ENCODE measurements at regions not wholly inside any gene's neighbourhood (a gene's known extent, or its start where the extent isn't known, plus 50 kb on each side); places are given as distances from the start of the nearest gene placed in this dataset.

DNA sequence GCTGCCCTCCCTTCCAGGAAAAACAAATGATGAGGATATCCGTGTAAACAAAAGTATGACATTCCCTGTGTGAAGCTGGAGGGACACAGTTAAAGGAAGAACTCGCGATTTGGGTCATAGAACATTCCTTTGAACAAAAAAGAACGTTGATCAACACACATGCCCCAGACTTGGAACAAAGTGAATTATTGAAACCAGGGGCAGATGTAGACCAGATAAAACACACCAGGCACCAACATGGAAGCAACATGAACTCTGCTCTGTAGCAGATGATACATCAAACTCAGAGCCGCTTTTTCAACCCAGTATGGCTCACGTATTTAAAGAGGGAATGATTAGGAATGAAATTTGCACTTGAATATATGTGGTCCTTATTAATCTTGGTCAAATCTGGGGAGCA, 206.5 kb downstream of the TMEM182 start:
- DNase-seq, result no peak

DNA sequence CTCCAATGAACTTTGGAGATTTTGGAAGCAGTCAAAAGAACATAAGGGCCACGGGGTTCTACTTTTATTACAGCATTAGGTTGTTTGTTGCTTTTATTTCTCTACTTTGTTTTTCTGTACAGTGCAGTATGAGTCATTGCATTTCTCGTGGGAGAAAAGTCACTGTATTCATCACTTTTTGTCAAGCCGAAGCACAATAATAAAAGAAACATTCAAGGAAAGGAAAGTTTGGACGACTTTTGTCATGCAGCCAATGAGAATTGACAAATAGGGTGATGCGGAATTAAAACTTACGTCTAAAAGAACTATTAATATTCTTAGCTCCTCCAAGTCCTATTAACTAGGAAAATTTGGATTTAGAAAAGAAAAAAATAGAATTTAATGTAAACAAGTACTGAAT, 209.9 kb downstream of the TMEM182 start:
- DNase-seq, result no peak

DNA sequence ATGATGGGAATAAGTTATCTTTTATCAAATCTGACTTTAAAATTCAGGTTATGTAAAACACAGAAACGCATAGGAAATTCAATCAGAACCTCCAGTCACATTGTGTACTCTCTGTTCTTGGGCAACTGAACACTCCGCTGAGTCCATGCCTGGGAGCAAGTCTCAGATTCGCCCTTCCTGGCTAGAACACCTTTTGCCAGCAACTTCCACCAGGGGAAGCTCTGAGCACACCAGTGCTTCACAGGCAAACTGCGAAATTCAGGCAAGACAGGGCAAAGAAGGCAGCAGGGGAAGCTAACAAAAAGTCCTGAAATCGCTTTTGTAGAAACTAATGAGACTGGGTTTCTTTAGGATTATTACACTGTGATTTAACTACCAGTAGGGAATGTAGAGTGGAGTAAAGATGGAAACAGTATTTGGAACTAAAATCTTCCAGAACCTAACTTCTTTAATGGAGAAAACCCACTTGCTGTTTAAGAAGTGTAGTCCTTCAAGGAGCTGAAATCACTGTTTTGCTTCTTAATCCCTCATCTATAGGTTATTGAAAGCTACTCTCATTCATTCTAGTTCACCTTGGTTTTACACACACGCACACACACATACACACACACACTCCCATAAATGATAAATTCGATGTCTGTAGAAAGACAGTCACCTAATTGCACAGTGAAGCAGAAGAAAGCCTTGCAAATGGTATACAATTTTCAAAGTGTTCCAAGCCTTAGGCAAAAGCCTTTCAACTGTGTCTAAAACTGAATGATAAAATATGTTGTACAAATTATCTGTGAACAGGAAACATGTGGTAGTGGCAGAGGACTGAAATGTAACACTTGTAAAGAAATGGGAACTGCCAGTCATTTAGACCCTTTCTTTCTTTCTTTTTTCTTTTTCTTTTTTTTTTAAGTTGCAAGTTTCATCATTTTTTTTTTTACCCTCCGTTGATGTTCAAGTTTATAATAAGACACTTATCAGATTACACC, 214.5 kb downstream of the TMEM182 start:
- DNase-seq, result peak; percentile 49

DNA sequence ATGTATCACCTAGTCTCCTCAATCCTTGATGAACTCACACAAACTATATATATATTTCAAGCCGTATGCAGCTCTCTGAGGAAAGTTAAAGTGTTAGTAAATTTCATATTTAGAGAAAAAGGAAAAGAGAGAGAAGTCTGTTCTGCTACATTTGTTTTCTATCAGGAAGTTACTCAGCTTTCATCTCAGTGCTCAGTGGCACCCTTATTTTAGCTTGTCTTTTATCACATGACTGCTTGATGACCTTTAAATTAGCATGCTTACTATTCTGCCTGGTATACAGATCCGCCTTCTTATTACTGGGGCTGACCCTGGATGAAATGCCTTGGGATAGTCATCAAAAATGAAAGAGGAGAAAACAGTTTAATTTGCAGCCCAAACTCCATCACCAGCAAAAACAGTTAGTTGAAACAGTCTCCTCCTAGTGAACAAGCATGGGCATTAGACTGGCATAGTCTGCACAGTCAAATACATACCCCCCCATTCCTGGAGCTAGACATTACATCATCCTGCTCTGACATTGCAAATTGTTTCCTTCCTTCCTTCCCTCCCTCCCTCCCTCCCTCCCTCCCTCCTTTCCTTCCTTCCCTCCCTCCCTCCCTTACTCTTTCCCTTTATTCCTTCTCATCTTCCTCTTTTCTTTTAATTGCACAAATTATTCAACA, 215.7 kb downstream of the TMEM182 start:
- DNase-seq, result no peak

DNA sequence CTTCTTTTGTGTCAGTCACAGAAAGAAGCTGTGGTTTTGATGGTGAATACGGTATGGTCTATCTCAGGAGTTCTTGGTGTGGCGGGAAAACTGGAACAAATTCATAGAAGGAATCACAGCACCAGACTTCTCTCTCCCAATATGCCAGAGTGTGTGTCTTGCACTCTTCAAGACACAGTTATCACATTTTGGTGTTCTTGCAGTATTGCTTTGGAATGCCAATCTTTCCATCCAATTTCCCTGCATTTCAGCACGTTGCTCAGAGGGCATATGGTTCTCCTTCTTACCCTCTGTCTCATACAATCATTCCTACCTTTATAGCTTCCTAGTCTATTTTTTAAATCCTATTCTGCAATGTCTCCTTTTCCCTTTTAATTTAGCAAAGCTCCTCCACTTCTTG, 216.3 kb downstream of the TMEM182 start:
- DNase-seq, result no peak

DNA sequence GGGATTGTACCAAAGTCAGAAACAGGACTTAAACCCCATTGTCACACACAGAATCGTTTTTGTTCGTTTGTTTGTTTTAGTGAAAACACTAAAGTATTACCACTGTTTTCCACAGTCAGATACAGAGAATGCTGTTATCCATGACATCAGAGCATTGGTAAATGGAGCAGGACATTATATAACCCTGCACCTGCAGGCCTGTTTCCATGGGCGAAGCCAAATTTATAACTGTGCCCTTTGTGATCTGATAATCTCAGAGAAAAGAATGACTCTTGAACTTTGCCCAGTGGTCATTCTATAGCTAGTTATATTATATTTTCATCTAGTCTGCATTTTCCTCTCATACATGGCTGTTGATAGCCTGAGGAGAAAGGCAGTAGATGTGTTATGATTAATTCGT, 217.6 kb downstream of the TMEM182 start:
- DNase-seq, result no peak

DNA sequence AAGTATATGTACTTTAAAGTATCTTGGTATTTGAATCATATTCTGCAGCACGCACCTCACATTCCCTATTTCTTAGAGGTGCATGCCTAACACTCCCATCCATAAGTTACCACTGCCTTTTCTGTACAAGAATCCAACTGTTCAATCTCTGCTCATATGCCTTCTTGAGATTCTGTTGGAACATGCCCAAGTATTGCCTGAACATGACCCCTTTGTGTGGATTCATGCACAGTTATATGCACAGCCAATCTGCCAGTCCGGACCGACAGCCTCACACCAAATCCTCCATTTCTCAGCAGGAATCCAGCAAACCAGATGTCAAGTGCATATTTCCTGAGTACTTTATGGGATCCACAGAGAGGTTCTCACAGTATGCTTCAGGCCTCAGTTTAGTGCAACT, 222.0 kb downstream of the TMEM182 start:
- peak; percentile 24 for DNase-seq

DNA sequence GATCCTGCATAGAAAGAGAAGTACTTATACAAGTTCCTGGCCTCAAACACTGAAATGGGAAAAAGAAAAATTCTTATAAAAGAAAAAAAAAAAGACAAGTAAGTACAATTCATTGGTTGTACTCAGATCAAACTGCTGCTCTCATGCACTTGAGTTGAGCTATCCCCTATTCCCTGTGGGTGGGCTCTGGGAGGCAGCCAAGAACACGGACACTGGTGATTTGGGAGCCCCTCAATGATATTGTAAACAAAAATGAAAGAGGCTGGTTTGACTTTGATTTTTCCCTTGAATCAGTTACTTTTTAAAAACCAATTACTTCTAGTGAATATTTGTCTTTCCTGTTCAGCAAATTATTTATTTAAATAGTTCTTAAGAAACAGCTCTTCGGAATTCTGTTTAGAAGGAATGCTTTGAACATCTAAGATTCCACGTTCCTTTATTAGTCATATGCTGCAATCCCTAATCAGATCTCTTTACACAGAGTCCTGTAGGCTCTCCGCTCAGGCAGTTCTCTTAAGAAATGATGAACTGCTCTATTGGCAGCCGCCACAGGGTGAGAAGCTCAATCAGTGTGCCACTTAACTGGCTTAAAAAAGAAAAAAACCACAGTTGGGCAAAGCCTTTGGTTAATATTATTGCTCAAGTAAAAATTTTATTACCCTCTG, 225.1 kb downstream of the TMEM182 start:
- DNase-seq, result no peak

DNA sequence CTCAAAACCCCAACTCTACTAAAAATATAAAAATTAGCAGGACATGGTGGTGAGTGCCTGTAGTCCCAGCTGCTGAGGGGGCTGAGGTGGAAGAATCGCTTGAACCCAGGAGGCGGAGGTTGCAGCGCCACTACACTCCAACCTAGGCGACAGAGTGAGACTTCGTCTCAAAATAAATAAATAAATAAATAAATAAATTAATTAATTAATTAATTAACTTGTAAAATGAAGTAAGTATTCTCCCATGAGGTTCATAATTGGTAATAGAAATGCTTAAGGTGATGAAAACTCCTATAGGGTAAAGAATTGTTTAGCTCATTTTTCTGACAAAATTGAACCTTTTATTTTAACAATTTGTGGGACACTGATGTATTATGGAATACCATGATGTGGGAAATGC, 230.8 kb downstream of the TMEM182 start:
- no peak for DNase-seq

DNA sequence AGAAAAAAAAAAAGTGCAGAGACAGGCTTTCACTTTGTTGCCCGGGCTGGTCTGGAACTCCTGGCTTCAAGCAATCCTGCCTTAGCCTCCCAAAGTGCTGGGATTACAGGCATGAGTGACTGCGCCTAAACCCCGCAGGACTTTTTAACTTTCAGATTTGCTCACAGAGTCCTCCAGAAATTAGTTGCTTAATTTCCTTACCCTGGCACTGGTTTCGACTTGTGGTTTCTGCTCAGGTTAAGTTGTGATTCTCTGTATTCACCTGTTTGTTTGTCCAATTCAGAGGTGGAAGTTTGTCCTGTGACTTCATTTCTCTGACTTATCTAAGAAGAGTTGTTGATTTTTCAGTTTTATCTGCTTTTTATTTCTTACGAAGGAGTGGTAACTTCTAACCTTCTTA, 238.1 kb downstream of the TMEM182 start:
- no peak for DNase-seq

DNA sequence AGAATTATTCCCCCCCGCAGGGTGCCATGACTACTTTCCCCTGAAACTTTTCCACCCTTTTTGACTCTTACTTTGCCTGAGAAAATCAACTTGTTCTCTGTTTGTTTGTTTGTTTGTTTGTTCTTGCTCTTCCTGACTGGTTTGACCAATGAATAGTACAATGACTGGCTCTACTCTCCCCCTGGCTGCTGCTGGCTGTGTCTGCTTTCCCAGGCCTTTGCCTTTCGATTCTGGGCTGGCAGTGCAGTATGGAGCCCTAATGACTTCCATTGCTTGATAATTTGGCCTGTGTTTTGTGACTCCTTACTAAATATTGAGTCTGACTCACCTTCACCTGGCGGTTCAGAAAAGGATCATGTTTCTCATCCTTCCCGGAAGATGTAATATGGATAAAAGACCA, 241.1 kb downstream of the TMEM182 start:
- DNase-seq, result no peak

DNA sequence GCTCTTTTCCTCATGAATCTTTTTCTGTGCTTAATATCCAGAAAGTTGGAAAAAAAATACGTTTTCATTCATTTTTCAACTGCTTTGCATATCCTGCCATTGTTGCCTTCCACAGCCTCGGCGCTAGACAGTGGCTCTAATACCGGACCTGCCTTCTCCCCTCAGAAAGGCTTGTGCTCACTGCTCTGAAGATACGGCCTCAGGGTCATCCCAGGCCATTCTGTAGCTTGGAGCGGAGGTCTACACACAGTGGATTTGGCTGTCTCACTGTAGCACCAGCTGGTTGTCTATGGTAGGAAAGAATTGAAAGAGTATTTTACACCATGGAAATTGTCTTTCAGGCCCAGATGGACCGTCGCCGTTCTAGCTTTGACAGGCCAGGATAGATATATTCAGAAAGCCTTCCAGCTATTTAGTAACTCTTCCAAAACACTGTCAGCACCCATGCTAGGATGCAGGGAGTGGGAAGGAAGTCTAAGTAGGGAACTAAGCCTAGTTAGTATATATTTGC, 242.0 kb downstream of the TMEM182 start:
- DNase-seq, result no peak

DNA sequence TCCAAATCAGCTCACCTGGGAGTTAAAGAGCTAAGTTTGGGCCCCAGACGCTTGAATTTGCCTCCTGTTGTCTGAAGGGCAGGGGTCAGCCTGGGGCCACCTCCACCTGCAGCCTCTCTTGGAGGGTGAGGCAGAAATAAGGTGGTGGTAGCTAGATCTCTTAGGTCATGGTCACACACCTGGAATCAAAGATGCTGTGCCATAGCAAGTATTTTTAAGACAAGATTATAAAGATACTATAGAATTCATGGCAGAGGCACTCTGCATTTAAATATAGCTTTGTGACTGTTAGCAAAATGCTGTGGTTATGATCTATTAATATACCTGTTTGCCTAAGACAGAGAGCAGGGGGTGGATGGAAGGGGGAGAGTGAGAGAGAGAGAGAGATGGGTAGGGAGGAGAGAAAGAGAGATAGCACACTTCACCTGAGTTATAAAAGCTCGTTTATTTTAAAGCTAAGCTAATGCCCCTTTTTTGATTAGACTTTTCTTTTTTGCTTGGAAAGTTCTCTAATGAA, 242.7 kb downstream of the TMEM182 start:
- DNase-seq, result no peak

DNA sequence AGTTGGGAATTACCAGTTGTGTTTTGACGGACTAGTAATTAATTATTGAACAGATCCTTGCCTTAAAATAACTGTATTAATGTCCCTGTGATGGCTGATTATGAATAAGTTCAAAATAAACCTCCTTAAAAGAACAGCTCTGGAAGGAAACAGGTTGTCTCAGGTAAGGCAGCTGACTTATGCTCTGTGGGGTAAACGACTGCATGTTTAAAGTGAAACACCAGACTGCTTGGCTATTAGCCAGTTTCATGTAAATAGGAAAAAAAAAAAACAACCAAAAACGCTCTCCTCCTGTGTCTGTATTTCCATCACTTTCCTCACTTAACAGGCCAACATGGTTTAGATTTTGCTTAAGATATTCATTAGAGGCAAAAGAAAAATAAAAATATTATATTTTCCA, 243.6 kb downstream of the TMEM182 start:
- no peak for DNase-seq

DNA sequence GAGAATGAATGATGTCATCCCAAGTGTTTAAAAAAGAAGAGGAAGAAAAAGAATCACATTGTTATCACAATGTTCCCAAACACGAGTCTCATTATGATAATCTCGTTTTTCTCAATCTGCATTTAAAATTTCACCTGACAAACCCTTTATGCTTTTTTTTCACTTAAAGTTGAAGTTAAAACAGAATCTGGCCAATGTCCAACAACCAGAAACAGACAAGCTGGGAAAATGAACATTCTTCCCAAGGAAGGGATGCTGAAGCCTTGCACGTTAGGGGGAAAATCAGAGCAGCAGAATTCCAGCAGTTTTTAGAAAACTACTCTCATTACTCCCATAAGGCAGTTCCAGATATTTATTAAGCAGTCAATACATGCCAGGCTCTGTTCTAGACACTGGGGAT, 245.3 kb downstream of the TMEM182 start:
- no peak for DNase-seq

DNA sequence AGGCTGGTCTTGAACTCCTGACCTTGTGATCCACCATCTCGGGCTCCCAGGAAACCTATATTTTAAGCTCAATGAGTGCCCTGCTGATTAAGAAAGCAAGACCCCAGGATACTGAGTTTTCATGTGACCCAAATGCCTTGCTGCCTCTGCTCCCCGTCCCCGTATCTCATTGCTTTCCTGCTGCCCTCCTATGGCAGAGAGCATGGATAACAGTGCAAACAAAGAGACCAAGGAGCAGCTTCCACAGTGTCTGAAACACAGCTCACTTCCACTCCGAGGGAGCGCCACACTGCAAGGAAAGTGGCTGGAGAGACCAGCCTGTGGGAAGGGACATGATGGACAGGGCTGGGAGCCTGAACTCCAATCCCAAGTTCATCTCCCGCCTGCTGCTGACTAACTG, 246.8 kb downstream of the TMEM182 start:
- no peak for DNase-seq

DNA sequence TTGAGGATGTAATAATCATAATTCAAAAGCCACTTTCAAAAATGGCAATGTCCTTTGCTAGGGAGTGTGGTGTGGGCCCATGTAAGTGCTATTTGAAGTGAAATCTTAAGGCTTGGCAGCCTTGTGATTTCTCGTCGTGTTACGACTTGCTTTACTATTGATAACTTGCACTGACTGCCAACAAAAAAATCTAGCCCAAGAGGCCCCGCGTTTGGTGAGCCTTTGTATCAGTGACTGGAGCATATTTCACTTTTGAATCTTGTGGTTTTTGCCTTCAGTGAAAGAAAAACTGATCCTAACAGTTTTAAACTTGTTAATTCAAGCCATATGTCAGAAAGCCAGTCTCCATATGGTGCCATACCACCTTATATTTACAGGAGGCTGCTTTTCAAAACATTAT, 248.0 kb downstream of the TMEM182 start:
- no peak for DNase-seq

DNA sequence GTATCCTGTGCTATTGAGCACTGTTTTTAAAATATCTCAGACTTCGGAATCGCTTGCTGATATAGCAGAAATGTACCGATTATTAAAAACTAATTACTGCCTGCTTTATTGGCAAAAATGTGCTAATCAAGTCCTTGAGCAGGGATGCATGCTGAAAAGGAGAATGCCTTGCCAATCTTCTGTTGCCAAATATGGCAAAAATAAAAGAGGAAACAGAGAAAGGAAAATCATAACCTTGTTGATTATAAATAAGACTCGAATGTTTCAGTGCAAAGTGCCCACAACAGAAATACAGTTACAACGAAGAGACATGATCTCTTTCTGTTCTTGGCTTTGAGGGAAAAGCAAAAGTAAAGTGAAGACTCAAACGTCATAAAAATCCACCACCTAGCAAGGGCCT, 248.5 kb downstream of the TMEM182 start:
- DNase-seq, result no peak

DNA sequence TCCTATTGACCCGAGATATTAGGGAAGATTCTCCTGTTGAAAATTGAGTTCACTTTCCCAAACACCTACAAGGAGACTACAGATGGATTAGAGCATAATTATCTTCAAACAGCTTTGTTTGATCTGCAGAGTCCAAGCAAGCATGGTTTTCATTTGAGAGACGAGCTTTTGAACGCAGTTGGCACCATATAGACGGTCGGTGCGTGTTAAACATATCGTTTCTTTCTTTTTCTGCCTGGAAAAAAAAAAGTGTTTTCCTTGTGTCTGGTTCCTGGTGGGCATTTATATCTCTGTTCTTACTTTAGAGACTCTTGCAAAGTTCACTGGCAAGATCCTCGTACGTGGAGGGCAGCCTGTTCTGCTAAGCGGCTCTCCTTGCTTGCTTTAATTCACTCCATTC, 248.9 kb downstream of the TMEM182 start:
- DNase-seq, result no peak

DNA sequence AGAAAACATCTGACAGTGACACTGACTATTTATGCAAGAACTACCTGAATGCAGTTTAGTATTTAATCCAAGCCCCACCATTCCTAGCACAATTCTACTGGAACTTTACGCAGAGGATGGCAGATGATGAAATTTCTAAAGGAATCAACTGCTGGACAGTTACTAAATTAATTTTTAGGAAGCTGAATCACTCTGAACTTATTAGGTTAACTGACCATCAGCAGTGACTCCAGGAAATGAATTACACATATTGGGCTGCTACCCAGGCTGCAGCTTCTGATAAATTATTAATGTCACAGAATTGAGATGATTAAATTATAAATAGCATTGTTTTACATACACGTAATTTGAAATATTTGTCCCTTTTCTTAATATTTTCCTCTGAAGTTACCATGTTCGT, 250.8 kb downstream of the TMEM182 start:
- DNase-seq, result no peak

DNA sequence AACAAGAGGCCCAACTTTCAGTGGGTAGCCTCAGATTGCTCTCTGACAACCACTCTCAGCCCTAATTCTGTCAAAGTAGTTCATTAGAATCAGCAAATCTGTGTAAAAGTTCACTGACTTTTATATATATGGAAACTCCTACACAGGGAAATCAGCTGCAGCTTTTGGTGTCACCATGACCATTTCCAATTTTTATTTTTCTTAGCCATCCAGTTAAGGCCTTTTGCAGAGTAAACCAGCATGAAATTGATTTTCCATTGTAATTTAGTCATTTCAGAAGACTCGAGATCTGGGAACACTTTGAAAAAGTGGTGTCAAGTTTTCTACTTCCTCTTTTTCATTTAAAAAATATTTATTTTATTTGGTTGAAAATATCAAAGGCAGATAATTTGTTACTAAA, 263.2 kb downstream of the TMEM182 start:
- no peak for DNase-seq

DNA sequence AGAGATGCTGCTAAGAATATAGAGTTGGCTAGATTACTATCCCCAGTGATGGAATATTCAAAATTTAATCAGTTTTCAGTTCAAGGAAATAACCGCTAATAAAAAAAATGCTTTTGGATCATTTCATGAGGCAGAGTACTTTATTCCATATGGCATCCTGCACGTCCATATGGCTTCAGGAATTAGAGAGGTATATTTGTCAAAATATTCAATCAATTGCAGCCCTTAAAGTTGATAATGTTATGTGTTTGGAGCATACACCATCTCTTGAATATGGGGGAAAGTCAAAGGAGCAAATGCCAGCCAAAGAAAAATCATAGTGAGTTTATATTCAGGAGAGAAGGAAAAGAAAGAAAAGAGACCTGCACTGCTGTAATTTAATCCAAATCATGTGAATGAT, 266.4 kb downstream of the TMEM182 start:
- no peak for DNase-seq
